ENCODE measurements at regions not wholly inside any gene's neighbourhood (a gene's known extent, or its start where the extent isn't known, plus 50 kb on each side); places are given as distances from the start of the nearest gene placed in this dataset.

- Histone ChIP-seq H3K79me2 (ENCODE audit: insufficient read depth, low read length) (no peaks in the 10 kb centered on the region), H3K9ac (ENCODE audit: low read depth, low read length, poor library complexity, severe bottlenecking) (no peak overlapping the region), H3K4me1 (ENCODE audit: insufficient read depth, low read length, poor library complexity, severe bottlenecking) (no peaks in the 10 kb centered on the region)
Observed at GRCh38 chr12:108390495-108391203, 51.5 kb upstream of the CMKLR1 start.

GRCh38 chr12:108389544-108389943, 50.4 kb upstream of the CMKLR1 start:
- no peak overlapping the region for H3K9ac ChIP-seq (ENCODE audit: low read depth, low read length, poor library complexity, severe bottlenecking)
- TF ChIP-seq EZH2phosphoT487 (IDR thresholded peaks at IDR 0.05; ENCODE audit: borderline replicate concordance) (no peak), CTCF (conservative IDR thresholded peaks at IDR 0.05; ENCODE audit: low read length) (no peak)
- H3F3A ChIP-seq (ENCODE audit: low read depth) = no peaks in the 10 kb centered on the region
- H3K4me3 ChIP-seq (ENCODE audit: low read length, poor library complexity, severe bottlenecking) = no peak overlapping the region
- H2AFZ ChIP-seq (ENCODE audit: low read length) = no peak overlapping the region
- H3K4me1 ChIP-seq (ENCODE audit: insufficient read depth, low read length, poor library complexity, severe bottlenecking) = no peaks in the 10 kb centered on the region
- no peaks in the 10 kb centered on the region for H3K9me2 ChIP-seq (replicated peaks; ENCODE audit: low read depth, low read length)
- H3K27me3 ChIP-seq (ENCODE audit: insufficient read depth, low read length, poor library complexity, severe bottlenecking) = no peaks in the 10 kb centered on the region
- H3K9me3 ChIP-seq (ENCODE audit: insufficient read depth, low read depth, low read length) = no peaks in the 10 kb centered on the region; the same call in 1 of the 2 replicates
- H4K20me1 ChIP-seq (ENCODE audit: insufficient read depth, low read length, poor library complexity, severe bottlenecking) = no peaks in the 10 kb centered on the region
- no peaks in the 10 kb centered on the region for H3K36me3 ChIP-seq (ENCODE audit: insufficient read depth, low read length)
- no peaks in the 10 kb centered on the region for H3K79me2 ChIP-seq (ENCODE audit: insufficient read depth, low read length)
- no peak overlapping the region for H3K4me2 ChIP-seq (ENCODE audit: low read depth, low read length, poor library complexity, severe bottlenecking)

More at GRCh38 chr12:108390495-108391203, 51.5 kb upstream of the CMKLR1 start:
- Histone ChIP-seq H3K4me2 (ENCODE audit: low read depth, low read length, poor library complexity, severe bottlenecking) (no peak overlapping the region), H3K9me2 (replicated peaks; ENCODE audit: low read depth, low read length) (no peaks in the 10 kb centered on the region), H2AFZ (ENCODE audit: low read length) (no peak overlapping the region), H3K9me3 (ENCODE audit: insufficient read depth, low read depth, low read length) (no peaks in the 10 kb centered on the region), H3F3A (ENCODE audit: low read depth) (no peaks in the 10 kb centered on the region), H3K4me3 (ENCODE audit: low read length, poor library complexity, severe bottlenecking) (no peak overlapping the region), H3K36me3 (ENCODE audit: insufficient read depth, low read length) (no peaks in the 10 kb centered on the region), H3K27me3 (ENCODE audit: insufficient read depth, low read length, poor library complexity, severe bottlenecking) (no peaks in the 10 kb centered on the region), H4K20me1 (ENCODE audit: insufficient read depth, low read length, poor library complexity, severe bottlenecking) (no peaks in the 10 kb centered on the region)
- TF ChIP-seq EZH2phosphoT487 (IDR thresholded peaks at IDR 0.05; ENCODE audit: borderline replicate concordance) = no peak
- no peak for TF ChIP-seq CTCF (conservative IDR thresholded peaks at IDR 0.05; ENCODE audit: low read length)

Measured in Loucy (cell line).